Sigmoid colon (tissue), 3 donors: ENCODE measurements at regions not wholly inside any gene's neighbourhood (a gene's known extent, or its start where the extent isn't known, plus 50 kb on each side); places are given as distances from the start of the nearest gene placed in this dataset.

Experiments used
- CTCF ChIP-seq, 4 experiments: fragments of 450-650 bp in 3 of 4; fragments of 200-600 bp in 1 of 4; IDR thresholded peaks; one replicate each; pipeline ENCODE4 v1.5.1; 2016 to 2019; ENCODE audit warnings: antibody characterized with exemption in 4 of 4, mild to moderate bottlenecking in 3 of 4, moderate library complexity in 2 of 4
- POLR2A ChIP-seq, 2 donors: fragments of 450-650 bp; IDR thresholded peaks; one replicate each; pipeline ENCODE4 v1.6.1; 2016; ENCODE audit warnings: antibody characterized with exemption in 2 of 2, mild to moderate bottlenecking in 2 of 2, moderate library complexity in 2 of 2

GRCh38 chr4:58477513-58477912 lies 1367.3 kb upstream of the IGFBP7 start:
- TF ChIP-seq POLR2A (IDR thresholded peaks at IDR 0.05), result no peak
- no peak for TF ChIP-seq CTCF (IDR thresholded peaks at IDR 0.05)
